GM21723 (cell line): ENCODE measurements at regions not wholly inside any gene's neighbourhood (a gene's known extent, or its start where the extent isn't known, plus 50 kb on each side); places are given as distances from the start of the nearest gene placed in this dataset.
"Not testable (repeated sequence)": the region's sequence is repeated elsewhere in the genome, so short reads cannot be mapped to it uniquely, and the experiment has no call there.

Source experiments
- ATAC-seq: cut with Tn5 transposase; IDR thresholded peaks from one replicate; pipeline ENCODE4 v1.9.1; 2021; ENCODE audit warnings: mild to moderate bottlenecking, moderate library complexity; ENCODE audit not compliant: unreplicated experiment

DNA sequence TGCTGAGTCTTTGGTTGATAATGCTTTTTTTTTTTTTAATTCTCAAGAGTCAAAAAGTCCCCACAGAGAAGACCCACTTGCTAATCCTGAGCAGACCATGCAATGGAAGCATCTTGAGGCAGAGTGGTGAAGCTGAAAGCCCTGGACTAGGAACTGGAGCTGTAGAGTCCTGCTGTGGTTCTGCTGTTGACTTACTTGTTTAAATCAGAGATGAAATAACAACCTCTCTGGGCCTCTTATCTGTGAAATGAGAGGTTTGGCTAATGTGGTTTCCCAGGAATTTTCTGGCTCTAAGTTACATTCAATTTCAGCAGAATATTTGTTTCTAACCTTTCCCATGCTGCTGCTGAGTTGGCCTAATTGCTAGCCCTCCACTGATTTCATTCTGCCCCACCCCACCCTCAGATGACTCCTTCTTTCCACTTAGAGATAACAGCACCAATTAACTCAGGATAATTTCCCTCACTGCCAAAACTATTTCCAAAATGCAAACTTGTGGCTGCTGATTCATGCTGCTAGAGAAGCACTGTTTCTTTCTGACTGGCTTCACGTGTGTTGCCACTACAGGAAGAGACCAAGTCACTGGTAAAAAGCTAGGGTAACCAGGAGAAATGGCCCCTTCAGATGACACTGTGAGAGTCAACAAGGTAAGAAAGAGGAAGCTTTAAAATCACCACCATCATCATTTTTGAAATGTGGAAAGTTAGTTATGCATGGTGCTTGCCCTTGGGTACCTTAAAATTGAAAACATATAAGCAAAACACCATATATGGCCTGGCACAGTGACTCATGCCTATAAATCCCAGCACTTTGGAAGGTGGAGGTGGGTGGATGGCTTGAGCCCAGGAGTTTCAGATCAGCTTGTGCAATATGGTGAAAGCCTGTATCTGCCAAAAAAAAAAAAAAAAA is 326.4 kb downstream of the DCHS2 start:
- ATAC-seq, result peak; percentile 93

GRCh38 chr4:154160519-154161301 is 330.9 kb downstream of the DCHS2 start:
- ATAC-seq, result no peak

- no peak for ATAC-seq
Measured at GRCh38 chr4:154158361-154159155, 333.0 kb downstream of the DCHS2 start.

GRCh38 chr4:154152546-154152945 is 339.1 kb downstream of the DCHS2 start:
- no peak for ATAC-seq

GRCh38 chr4:154149236-154149635 is 342.4 kb downstream of the DCHS2 start:
- not testable (repeated sequence) for ATAC-seq

GRCh38 chr4:154143720-154144119 is 347.9 kb downstream of the DCHS2 start:
- no peak for ATAC-seq

DNA sequence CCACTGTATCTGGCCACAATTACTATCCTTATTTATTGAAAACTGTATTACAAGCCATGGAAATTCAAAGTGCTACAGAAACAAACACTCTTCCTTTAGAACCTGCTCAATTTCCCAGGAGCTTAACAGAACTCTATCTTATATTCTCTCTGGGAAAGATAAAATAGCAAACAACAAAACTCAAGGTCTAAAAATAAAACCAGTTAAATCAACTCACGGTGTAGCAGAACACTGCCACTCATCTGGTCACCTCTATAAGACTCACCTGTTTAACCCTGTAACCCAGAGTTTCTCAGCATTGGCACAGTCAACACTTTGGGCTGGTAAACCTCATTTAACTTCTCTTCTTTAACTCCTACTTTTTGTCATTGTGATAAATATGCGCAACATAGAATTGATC is 348.9 kb downstream of the DCHS2 start:
- no peak for ATAC-seq

DNA sequence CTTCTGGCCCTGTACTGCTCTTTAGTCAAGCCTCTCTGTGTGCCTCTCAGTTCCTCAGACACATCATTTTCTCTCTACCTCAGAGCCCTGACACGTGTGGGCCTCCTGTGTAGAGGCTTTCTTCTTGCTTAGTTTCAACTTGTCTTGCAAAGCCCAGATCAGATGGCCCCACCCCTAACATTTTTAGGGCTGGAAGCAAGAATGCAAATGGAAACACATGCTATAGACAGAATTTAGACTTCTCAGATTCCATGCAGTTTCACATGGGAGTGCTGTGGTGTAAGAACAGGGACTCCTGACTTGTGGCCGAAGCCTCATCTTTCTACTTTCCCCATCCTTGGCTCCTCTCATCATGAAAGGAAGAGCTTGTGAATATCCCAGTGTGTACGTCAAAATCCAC is 350.7 kb downstream of the DCHS2 start:
- no peak for ATAC-seq

DNA sequence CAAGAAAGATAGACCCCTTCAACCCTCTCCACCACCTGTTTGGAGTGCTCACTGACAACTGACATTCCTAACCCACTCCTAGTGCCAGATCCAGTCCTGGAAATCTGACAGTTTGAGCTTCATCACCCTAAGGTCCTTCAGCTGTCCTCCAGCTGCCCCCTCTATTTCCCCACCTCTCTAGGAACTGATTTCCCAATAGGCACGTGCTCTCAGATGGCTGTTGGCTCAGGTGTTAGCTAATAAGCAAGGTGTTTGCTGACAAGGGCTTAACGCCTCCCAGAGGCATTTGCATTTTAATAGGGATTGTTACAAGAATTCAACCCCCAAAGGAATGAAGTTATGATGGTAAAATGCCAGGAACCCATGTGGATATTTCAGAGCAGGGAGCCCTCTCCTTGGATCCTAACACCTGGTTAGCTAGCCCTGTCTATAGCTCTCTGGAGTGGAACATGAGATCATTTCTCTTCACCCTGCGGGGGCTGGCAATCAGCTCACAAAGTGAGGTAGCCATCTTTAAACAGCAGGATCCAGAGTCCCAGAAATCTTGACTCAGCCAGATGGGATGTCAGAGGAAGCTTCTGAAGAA is 348.5 kb upstream of the SFRP2 start:
- ATAC-seq, result no peak

GRCh38 chr4:154135576-154135975 is 346.7 kb upstream of the SFRP2 start:
- no peak for ATAC-seq

- no peak for ATAC-seq
Measured at GRCh38 chr4:154132406-154132805, 343.5 kb upstream of the SFRP2 start.

- ATAC-seq, result no peak
Measured at GRCh38 chr4:154126276-154126675, 337.4 kb upstream of the SFRP2 start.

DNA sequence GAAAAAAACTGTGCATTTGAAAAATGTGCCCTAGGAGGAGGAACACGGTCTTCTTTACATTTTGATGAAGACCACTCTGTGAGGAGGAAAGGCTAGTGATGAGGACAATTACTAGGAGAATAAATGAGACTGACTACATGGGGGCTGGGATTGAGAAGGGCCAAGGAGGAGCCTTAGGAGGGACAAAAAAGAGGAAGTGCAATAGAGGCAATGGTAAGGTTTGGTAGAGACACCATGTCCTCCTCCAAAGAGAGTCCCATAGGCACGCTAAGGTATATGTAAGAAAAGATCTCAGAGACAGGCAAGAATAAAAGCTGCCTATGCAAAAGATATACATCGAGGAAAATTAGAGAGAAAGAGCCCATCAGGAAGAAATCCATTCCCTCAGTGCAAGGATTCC is 336.5 kb upstream of the SFRP2 start:
- no peak for ATAC-seq

- no peak for ATAC-seq
Measured at GRCh38 chr4:154124539-154125255, 335.8 kb upstream of the SFRP2 start.

- ATAC-seq, result no peak
Measured at GRCh38 chr4:154123897-154124296, 335.0 kb upstream of the SFRP2 start.

GRCh38 chr4:154120690-154121345 is 331.9 kb upstream of the SFRP2 start:
- ATAC-seq, result no peak

DNA sequence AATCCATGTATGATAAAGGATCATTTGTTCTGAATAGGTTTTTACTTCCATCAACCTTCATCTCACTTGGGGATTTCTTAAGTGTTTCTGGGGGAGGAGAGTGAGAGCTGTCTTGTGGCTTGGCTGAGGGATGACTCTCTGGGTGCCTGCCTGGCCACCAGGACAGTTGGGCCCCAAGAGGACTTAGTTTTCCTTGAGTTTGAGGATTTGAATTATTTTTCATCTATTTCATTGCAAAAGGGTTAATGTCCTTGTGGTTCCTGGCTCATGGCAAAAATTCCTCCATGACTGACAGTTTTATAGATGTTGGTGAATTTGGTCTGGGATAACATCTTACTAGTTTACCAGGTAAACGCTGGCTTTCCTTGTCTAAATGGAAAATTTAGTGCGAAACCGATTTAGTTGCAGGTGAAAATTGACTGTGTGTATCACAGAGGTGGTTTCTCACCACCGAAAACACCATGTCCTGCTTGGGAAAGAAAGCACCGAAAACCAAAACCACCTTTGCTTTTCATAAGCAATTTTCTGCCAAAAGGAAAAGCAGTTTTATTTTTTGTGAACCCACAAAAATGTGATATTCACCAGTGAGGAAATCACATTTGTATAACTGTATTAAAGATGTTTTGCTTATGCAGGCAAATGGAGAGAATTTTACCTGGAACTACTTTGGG is 331.3 kb upstream of the SFRP2 start:
- no peak for ATAC-seq

- no peak for ATAC-seq
Measured at GRCh38 chr4:154119317-154119716, 330.4 kb upstream of the SFRP2 start.

DNA sequence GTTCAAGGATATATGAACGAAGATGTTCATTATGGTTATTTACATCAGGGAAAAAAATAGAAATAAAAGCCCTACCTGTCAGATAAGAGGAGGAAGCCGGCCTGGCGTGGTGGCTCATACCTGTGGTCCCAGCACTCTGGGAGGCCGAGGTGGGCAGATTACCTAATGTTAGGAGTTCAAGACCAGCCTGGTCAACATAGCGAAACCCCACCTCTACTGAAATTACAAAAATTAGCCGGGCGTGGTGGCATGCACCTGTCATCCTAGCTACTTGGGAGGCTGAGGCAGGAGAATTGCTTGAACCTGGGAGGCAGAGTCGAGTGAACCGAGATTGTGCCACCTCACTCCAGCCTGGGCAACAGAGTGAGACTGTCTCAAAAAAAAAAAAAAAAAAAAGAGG is 328.8 kb upstream of the SFRP2 start:
- ATAC-seq, result not testable (repeated sequence)
